Pons (tissue), 1 donor: ENCODE measurements at regions not wholly inside any gene's neighbourhood (a gene's known extent, or its start where the extent isn't known, plus 50 kb on each side); places are given as distances from the start of the nearest gene placed in this dataset.
"Not testable (repeated sequence)": the region's sequence is repeated elsewhere in the genome, so short reads cannot be mapped to it uniquely, and the experiment has no call there.

ENCODE experiments used
- DNase-seq: peaks from one replicate; pipeline ENCODE4 v3.0.0-alpha.2; 2016; ENCODE audit warnings: low spot score

GRCh38 chr6:93083337-93084230 lies 335.8 kb downstream of the EPHA7 start:
- DNase-seq: no peak

DNA sequence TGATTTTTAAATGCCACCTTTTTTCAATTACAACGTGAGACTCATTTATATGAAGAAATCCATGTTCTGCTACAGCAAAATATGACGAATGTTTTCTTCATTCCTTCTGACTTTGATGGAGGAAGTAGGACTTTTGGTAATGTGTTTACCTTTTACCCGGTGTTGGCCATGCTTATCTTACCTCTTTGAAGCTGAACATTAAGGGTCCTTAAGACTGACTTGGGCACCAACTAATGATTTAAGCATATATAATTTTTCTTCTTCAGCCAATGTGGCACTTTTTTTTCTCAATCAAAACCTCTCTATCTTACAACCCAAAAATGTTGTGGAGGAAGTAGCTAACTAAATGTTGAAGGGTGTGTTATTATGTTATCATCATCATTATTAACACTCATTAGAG lies 337.5 kb downstream of the EPHA7 start:
- no peak for DNase-seq

- DNase-seq: no peak
Measured at GRCh38 chr6:93079061-93079460, 340.3 kb downstream of the EPHA7 start.

DNA sequence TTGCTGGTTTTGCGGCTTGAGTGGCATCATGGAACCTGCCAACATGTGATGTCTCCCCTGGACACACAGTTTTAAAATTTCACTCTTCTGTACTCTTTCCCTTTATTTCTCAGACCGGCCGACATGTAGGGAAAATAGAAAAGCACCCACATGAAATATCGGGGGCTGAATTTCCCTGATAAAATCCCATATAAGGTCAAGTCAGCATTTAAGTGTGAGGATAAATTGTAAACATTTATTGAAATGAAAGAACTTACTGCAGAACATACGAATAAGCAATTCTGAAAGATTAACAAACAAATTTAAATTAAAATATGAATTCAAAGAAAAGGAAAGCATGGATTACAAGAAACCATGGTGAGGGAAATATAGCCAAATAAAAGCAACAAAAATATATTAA lies 345.5 kb downstream of the EPHA7 start:
- no peak for DNase-seq

DNA sequence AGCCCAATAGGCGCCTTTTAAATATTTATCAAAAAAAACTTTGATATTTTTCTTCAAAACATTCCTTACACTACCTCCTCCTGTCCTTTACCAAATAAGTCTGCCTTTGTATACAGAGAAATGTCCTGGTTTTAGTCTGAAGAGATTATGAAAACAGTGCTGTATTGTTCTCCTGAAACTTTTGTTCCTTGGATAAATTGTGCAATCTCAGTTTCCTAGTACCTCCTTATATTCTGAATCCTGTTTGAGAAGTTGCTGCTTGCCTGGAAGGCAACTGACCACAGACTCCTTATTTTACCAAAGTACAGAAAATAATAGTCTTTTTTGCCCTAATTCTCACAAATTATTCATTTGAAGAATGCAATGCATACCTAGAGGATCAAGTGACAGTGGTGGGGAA lies 349.5 kb downstream of the EPHA7 start:
- no peak for DNase-seq

- DNase-seq: no peak
Measured at GRCh38 chr6:93059911-93060310, 359.4 kb downstream of the EPHA7 start.

DNA sequence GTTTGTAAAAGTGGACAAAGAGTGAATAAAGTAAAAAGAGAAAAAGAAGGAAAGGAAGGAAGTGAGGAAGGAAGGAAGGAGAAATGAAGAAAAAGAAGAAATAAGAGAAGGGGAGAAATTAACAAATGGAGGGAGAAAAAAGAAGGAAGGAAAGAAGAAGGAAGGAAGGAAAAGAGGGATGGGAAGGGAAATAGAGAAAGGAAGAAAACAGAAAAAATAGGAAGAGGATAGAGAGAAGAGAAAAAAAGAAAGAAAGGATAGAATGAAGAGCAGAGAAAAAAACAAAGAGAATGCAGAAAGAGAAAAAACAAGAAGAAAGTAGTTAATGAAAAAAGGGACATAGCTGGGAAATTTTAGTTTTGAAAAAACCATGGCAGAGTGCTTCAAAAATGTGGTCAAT lies 361.8 kb downstream of the EPHA7 start:
- DNase-seq: no peak

DNA sequence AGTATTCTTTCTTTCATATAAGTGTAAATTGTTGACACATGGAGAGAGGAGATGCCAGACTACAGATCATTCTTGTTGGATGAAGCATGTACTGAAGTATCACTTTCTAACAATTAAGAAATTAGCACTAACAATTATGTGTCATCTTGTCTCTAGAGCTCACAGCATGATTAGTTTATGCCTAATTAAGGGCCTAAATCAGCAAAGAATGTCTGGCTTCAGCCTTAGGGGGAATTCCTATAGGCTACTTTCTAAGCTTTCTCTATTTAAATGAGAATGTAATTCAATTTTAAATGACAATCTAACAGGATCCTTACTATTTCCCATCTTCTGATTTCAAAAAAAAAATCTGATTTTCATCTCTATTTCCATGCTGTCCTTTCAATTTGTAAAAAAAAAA lies 371.0 kb downstream of the EPHA7 start:
- no peak for DNase-seq

DNA sequence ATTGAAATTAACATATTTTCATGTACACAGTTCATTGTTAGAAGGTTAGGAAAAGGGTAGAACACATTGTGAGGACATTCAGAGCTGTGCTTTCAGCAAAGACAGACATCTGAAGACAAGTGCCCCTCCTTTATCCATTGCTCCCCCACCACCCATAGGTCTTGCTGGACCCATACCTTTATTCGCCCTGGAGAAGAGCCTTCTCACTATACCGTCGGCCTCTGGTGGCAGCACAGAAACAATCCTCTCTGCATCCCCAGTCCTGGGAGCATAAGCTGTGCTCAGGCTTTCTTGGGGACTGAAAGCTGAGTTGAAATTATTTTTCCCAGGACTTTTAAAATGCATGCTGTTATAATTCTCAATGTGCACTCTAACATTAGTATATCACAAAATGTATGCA lies 372.3 kb downstream of the EPHA7 start:
- no peak for DNase-seq

- DNase-seq: no peak
Measured at GRCh38 chr6:93045156-93045555, 374.2 kb downstream of the EPHA7 start.

DNA sequence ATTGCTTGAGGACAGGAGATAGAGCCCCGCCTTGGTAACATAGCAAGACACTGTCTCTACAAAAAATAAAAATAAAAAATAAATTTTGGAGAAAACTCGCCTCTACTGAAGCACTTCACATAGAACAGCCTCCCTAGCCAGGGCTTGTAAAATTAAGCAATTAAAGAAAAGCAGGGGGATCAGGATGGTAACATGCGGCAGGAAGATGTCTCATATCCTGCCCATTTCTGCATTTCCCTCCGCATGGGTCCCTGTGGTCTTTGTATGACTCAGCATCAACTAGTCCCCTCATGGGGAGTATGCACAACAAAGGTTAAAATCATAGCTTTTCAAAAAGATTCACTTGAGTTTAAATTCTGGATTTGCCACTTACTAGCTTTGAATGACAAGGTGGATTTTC lies 379.0 kb downstream of the EPHA7 start:
- DNase-seq: no peak

- peak; percentile 27 for DNase-seq
Measured at GRCh38 chr6:93036835-93037234, 382.5 kb downstream of the EPHA7 start.

GRCh38 chr6:93035756-93036155 lies 383.6 kb downstream of the EPHA7 start:
- no peak for DNase-seq

DNA sequence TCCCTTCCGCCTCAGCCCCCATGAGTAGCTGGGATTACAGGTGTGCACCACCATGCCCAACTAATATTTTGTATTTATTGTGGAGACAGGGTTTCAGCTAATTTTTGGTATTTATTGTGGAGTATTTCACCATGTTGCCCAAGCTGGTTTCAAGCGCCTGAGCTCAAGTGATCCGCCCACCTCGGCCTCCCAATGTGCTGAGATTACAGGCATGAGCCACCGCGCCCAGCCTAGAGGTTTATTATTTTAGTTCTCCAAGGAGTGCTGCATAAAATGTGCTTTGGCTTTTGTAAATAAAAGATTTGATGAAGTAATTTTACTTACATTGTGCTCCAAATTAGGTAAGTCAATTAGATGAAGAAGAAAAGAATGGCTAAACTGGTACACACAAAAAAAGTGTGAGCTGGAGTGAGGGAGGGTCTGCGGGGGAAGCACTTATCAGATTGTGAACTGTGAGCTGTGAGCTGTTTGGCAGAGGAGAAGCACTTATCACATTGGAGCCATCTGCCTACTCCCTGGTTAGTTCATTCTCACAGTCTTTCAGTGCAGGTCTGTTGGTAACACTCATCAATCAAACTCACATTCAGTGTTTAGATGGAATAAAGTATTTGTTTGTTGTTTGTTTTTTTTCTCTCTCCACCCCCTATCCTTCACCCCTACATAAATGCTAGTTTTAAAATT lies 398.0 kb downstream of the EPHA7 start:
- DNase-seq: no peak

GRCh38 chr6:93017626-93018025 lies 401.7 kb downstream of the EPHA7 start:
- DNase-seq: no peak

GRCh38 chr6:93017213-93017612 lies 402.1 kb downstream of the EPHA7 start:
- no peak for DNase-seq

DNA sequence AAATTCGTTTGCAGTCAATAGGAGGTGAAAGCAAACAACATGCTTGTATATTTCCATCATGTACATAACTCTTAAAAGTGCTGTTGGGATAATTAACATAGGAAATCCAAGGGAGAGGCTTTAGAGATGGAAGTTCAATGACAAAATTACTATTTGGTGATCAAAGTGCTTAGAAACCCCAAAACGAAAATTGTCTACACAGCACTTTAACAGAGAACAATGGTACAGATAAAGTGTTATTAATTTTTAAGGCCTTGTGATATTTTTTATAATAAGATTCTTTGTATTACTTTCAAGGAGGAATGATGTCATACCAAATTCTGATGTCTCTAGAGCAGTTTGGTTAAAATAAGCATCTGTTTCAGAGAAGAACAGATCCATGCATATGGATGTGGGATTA lies 406.3 kb downstream of the EPHA7 start:
- no peak for DNase-seq

DNA sequence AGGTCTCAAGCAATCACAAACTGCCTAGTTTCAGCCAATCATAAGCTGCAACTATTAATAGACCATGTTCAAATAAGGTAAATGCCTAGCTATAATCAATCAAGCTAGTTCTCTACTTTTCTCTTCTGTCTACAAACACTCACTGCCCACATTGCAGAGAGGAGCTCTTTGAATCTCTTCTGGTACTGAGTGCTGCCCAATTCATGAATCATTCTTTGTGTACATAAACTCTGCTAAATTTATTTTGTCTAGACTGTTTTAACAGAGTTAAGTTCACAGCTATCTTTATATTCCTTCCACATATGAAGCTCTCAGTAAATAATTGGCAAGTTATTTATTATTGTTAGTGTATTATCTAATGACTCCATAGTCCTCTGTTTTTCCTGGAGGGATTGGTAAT lies 411.0 kb downstream of the EPHA7 start:
- no peak for DNase-seq

DNA sequence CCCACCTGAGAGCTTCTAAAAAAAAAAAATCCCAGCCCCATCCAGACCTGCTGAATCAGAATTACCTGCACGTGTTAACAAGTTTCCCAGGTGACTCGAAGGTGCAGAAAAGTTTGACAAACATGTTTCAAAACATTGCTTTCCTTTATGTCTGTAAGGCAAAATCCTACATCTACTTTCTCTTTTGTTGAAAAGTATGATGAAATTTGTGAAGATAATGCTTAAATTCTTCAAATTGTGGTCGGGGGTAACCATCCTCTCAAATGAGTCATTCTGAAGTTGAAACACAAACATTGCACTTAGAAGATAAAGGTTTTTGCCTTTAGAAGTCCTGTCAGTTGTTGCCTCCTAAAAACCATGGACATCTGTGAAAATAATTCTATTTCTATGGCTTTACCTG lies 429.7 kb downstream of the EPHA7 start:
- no peak for DNase-seq

DNA sequence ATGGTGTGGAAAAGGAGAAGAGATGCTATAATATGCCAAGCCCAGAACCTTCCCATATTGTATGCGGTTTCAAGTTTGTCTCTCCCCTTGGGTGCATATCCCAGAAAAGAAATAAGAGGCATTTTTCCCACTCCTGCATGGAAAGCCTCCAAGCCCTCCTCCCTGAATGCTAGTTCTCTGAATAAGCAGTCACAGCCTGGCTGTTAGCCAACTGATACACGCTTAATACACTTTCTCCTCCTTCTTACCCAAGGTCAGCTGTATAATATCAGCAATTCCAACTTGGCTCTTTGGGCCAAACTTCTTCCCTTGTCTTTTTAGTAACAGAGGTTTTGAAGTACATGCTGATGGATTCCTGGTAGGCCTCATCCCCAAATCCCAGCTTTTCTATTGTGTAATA lies 440.1 kb downstream of the EPHA7 start:
- DNase-seq: no peak

- DNase-seq: no peak
Measured at GRCh38 chr6:92977018-92977417, 442.3 kb downstream of the EPHA7 start.

GRCh38 chr6:92967362-92967761 lies 452.0 kb downstream of the EPHA7 start:
- no peak for DNase-seq

- DNase-seq: no peak
Measured at GRCh38 chr6:92962846-92963245, 456.5 kb downstream of the EPHA7 start.

GRCh38 chr6:92952111-92952510 lies 467.2 kb downstream of the EPHA7 start:
- not testable (repeated sequence) for DNase-seq
